Ishikawa (cell line): ENCODE measurements at regions not wholly inside any gene's neighbourhood (a gene's known extent, or its start where the extent isn't known, plus 50 kb on each side); places are given as distances from the start of the nearest gene placed in this dataset.

ENCODE experiments used
- CEBPB ChIP-seq: IDR thresholded peaks from 2 replicates; pipeline ENCODE4 v1.6.1; 2012
- CREB1 ChIP-seq: IDR thresholded peaks from 2 replicates; pipeline ENCODE4 v1.6.1; 2012; ENCODE audit warnings: low read depth
- EGR1 ChIP-seq: IDR thresholded peaks from 2 replicates; pipeline ENCODE4 v1.6.1; 2012
- EP300 ChIP-seq: IDR thresholded peaks from 2 replicates; pipeline ENCODE4 v1.6.1; 2012; ENCODE audit warnings: borderline replicate concordance
- FOXM1 ChIP-seq: IDR thresholded peaks from 2 replicates; pipeline ENCODE4 v1.6.1; 2012; ENCODE audit warnings: low read depth, borderline replicate concordance
- NFIC ChIP-seq: IDR thresholded peaks from 2 replicates; pipeline ENCODE4 v1.6.1; 2012
- RAD21 ChIP-seq: IDR thresholded peaks from 2 replicates; pipeline ENCODE4 v1.6.1; 2012; ENCODE audit warnings: low read depth
- TAF1 ChIP-seq: IDR thresholded peaks from 2 replicates; pipeline ENCODE4 v1.6.1; 2012; ENCODE audit warnings: low read depth, mild to moderate bottlenecking
- TCF12 ChIP-seq: IDR thresholded peaks from 2 replicates; pipeline ENCODE4 v1.6.1; 2012; ENCODE audit warnings: low read depth
- TEAD4 ChIP-seq: IDR thresholded peaks from 2 replicates; pipeline ENCODE4 v1.6.1; 2012
- YY1 ChIP-seq: IDR thresholded peaks from 2 replicates; pipeline ENCODE4 v1.6.1; 2012; ENCODE audit warnings: low read depth
- ZBTB7A ChIP-seq: IDR thresholded peaks from 2 replicates; pipeline ENCODE4 v1.6.1; 2012; ENCODE audit warnings: low read depth
- TF ChIP-seq, protein P1 (sequence below): IDR thresholded peaks from 2 replicates; pipeline ENCODE4 v1.6.1; 2012
- TF ChIP-seq, protein P2 (sequence below): IDR thresholded peaks from 2 replicates; pipeline ENCODE4 v1.6.1; 2012; ENCODE audit warnings: low read depth, mild to moderate bottlenecking
- TF ChIP-seq, protein P3 (sequence below): IDR thresholded peaks from 2 replicates; pipeline ENCODE4 v1.6.1; 2012

DNA sequence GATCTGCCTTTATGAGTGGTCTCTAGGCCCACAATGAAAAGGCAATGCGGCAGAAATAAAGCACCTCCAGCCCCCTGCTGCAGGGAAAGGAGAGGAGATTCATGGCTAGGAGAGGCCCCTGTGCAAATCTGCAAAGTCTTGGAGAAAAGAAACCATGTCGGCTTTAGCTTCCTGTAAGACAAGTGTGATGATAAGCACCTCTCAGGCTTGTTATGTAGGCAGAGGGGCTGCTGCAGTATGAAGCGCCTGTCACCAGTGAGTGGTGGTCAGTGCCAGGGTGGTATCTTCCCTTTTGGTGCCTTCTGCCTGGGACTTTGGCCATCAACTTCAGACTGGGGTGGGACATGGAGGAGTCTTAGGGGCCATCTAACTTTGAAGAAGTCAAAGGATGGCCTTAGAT lies 59.2 kb upstream of the ARHGEF3 start:
- no peak for TF ChIP-seq EP300
- TF ChIP-seq EGR1: no peak
- TF ChIP-seq CREB1: no peak
- TF ChIP-seq FOXM1: no peak
- TF ChIP-seq, protein P1, sequence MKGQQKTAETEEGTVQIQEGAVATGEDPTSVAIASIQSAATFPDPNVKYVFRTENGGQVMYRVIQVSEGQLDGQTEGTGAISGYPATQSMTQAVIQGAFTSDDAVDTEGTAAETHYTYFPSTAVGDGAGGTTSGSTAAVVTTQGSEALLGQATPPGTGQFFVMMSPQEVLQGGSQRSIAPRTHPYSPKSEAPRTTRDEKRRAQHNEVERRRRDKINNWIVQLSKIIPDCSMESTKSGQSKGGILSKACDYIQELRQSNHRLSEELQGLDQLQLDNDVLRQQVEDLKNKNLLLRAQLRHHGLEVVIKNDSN: no peak
- TF ChIP-seq, protein P2, sequence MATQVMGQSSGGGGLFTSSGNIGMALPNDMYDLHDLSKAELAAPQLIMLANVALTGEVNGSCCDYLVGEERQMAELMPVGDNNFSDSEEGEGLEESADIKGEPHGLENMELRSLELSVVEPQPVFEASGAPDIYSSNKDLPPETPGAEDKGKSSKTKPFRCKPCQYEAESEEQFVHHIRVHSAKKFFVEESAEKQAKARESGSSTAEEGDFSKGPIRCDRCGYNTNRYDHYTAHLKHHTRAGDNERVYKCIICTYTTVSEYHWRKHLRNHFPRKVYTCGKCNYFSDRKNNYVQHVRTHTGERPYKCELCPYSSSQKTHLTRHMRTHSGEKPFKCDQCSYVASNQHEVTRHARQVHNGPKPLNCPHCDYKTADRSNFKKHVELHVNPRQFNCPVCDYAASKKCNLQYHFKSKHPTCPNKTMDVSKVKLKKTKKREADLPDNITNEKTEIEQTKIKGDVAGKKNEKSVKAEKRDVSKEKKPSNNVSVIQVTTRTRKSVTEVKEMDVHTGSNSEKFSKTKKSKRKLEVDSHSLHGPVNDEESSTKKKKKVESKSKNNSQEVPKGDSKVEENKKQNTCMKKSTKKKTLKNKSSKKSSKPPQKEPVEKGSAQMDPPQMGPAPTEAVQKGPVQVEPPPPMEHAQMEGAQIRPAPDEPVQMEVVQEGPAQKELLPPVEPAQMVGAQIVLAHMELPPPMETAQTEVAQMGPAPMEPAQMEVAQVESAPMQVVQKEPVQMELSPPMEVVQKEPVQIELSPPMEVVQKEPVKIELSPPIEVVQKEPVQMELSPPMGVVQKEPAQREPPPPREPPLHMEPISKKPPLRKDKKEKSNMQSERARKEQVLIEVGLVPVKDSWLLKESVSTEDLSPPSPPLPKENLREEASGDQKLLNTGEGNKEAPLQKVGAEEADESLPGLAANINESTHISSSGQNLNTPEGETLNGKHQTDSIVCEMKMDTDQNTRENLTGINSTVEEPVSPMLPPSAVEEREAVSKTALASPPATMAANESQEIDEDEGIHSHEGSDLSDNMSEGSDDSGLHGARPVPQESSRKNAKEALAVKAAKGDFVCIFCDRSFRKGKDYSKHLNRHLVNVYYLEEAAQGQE: no peak
- no peak for TF ChIP-seq ZBTB7A

DNA sequence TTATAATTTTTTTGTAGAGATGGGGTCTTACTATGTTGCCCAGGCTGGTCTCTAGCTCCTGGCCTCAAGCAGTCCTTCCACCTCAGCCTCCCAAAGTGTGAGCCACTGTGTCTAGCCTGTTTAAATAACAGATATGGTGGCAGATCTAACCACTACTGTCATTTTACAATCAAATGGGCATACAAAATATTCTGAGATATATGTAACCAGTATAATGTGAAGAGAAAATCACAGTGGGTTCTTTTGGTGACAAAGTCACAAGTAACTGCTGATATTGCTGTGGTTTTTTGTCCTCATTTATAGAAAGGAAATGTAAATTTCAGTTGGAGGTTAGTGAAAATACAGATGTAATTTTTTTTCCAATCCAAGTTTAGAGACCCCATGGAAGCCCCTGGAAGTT lies 58.6 kb upstream of the ARHGEF3 start:
- TF ChIP-seq TAF1 (no peak), FOXM1 (no peak), TEAD4 (no peak), ZBTB7A (no peak), NFIC (no peak), RAD21 (no peak), EGR1 (no peak), YY1 (no peak), CREB1 (no peak), EP300 (no peak), CEBPB (no peak), TCF12 (no peak)
- TF ChIP-seq, protein P2: no peak
- TF ChIP-seq, protein P1: no peak
- TF ChIP-seq, protein P3, sequence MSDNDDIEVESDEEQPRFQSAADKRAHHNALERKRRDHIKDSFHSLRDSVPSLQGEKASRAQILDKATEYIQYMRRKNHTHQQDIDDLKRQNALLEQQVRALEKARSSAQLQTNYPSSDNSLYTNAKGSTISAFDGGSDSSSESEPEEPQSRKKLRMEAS: no peak

DNA sequence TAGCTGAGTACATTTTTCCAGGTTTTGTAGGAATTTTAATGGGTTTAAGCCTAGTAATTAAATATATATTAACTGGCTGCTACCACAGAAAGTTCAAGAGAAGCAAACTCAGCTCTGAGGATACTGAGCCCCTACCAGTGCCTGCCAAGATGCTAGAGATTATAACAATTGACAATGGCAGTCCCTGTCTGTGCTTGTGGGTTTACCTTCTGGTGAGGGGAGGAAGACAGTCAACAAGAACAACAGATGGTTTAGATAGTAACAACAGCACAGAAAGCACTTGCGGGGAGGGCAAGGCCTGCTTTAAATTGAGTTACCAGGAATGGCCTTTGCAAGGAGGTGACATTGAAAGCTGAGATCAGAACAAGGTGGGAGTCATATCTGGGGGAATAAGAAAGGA lies 56.6 kb upstream of the ARHGEF3 start:
- no peak for TF ChIP-seq EP300
- TF ChIP-seq EGR1: no peak
- TF ChIP-seq CEBPB: no peak
- TF ChIP-seq, protein P3: no peak
- TF ChIP-seq TEAD4: no peak
- no peak for TF ChIP-seq TAF1
- TF ChIP-seq NFIC: no peak
- TF ChIP-seq TCF12: no peak
- no peak for TF ChIP-seq RAD21
- no peak for TF ChIP-seq FOXM1
- TF ChIP-seq, protein P1: no peak
- no peak for TF ChIP-seq ZBTB7A
- TF ChIP-seq, protein P2: no peak
- no peak for TF ChIP-seq CREB1
- no peak for TF ChIP-seq YY1

DNA sequence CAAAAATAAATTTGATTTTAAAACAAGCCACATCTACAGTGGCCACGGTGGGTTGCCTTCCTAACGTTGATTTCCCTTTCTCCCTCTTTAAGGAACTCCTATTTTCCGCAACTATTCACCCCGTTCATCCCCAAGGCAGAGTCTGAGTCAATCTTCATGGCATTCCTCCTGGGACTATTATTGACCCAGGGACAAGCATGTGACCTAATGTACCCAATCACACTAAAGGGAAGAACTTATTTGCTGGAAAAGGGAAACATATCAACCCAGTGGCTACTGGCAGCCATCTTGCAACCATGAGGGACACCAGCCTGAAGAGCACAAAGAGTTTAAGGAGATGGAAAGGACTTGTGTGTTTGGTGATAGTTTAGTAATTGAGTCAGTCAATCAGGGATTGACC lies 55.4 kb upstream of the ARHGEF3 start:
- no peak for TF ChIP-seq CEBPB
- TF ChIP-seq CREB1: no peak
- TF ChIP-seq FOXM1: no peak
- TF ChIP-seq TEAD4: no peak
- TF ChIP-seq NFIC: no peak
- TF ChIP-seq, protein P2: no peak
- TF ChIP-seq YY1: no peak
- no peak for TF ChIP-seq TCF12
- TF ChIP-seq, protein P3: no peak
- TF ChIP-seq RAD21: no peak
- TF ChIP-seq, protein P1: no peak
- no peak for TF ChIP-seq EGR1
- TF ChIP-seq ZBTB7A: no peak
- TF ChIP-seq EP300: no peak
- TF ChIP-seq TAF1: no peak
